ENCODE measurements at regions not wholly inside any gene's neighbourhood (a gene's known extent, or its start where the extent isn't known, plus 50 kb on each side); places are given as distances from the start of the nearest gene placed in this dataset.

- TF ChIP-seq, protein P1, sequence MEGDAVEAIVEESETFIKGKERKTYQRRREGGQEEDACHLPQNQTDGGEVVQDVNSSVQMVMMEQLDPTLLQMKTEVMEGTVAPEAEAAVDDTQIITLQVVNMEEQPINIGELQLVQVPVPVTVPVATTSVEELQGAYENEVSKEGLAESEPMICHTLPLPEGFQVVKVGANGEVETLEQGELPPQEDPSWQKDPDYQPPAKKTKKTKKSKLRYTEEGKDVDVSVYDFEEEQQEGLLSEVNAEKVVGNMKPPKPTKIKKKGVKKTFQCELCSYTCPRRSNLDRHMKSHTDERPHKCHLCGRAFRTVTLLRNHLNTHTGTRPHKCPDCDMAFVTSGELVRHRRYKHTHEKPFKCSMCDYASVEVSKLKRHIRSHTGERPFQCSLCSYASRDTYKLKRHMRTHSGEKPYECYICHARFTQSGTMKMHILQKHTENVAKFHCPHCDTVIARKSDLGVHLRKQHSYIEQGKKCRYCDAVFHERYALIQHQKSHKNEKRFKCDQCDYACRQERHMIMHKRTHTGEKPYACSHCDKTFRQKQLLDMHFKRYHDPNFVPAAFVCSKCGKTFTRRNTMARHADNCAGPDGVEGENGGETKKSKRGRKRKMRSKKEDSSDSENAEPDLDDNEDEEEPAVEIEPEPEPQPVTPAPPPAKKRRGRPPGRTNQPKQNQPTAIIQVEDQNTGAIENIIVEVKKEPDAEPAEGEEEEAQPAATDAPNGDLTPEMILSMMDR (IDR thresholded peaks at IDR 0.05 in 2 of 3, conservative IDR thresholded peaks at IDR 0.05 in 1 of 3; ENCODE audit: borderline replicate concordance in 1 of 3, insufficient read depth in 1 of 3, low read depth in 2 of 3, low read length in 2 of 3) = no peak
- TF ChIP-seq RAD21 (IDR thresholded peaks at IDR 0.05; ENCODE audit: low read depth) = no peak
- TF ChIP-seq POLR2A (IDR thresholded peaks at IDR 0.05; ENCODE audit: borderline replicate concordance, extremely low read depth, insufficient read depth, insufficient read length) = no peak
- no peak for TF ChIP-seq MAX (IDR thresholded peaks at IDR 0.05)
These were observed 325.8 kb upstream of the B3GAT1 start for GRCh38 chr11:134737563-134738510.

All from HCT116 (cell line).